GM13977 (cell line): ENCODE measurements at regions not wholly inside any gene's neighbourhood (a gene's known extent, or its start where the extent isn't known, plus 50 kb on each side); places are given as distances from the start of the nearest gene placed in this dataset.

Experiments
- DNase-seq: peaks from one replicate; pipeline ENCODE4 v3.0.0; 2012; ENCODE audit warnings: low spot score
- CTCF ChIP-seq: IDR thresholded peaks from 2 replicates; pipeline ENCODE4 v1.5.1; 2012; ENCODE audit warnings: mild to moderate bottlenecking, control low read depth; ENCODE audit not compliant: insufficient read depth; ENCODE audit errors: extremely low read depth, missing control alignments
- in situ Hi-C: fragments of 300-500 bp; cut with MboI; formaldehyde crosslinking; loops from one replicate; pipeline ENCODE4 v1.12.0; 2022; ENCODE audit warnings: low sequenced_read_pairs, low pct_unique_long_range_greater_than_20kb, mixed read lengths, inconsistent platforms; ENCODE audit not compliant: unreplicated experiment

GRCh38 chr1:60419023-60419422, 345.5 kb upstream of the C1orf87 start:
- DNase-seq = no peak
- no peak for TF ChIP-seq CTCF
- in situ Hi-C loops = no loop called here

- TF ChIP-seq CTCF = no peak
- no peak for DNase-seq
- in situ Hi-C loops = no loop called here
Measured at GRCh38 chr1:60415696-60416095, 342.1 kb upstream of the C1orf87 start.

GRCh38 chr1:60413091-60413490, 339.5 kb upstream of the C1orf87 start:
- in situ Hi-C loops = no loop called here
- no peak for DNase-seq
- no peak for TF ChIP-seq CTCF

GRCh38 chr1:60411591-60411990, 338.0 kb upstream of the C1orf87 start:
- in situ Hi-C loops = no loop called here
- no peak for TF ChIP-seq CTCF

DNA sequence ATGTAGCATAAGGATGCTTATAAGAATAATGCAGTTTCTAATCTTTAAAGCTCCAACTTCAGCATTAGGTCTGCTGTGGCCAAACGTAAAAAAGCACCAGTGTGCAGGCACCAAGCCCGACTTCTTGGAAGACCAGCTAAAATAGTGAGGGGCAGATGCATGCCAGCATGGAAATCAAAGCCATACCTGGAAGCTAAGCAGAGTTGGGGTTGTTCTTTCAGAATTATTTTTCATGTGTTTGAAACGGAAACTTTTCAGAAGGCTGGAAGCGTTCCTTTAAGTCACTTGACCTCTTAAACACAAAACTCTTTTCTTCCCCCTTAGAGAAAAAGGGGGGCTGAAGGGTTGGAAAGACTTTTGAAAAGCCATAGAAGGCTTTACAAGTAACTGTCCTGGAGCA, 329.2 kb upstream of the C1orf87 start:
- no peak for DNase-seq
- no peak for TF ChIP-seq CTCF
- in situ Hi-C loops = no loop called here

More at GRCh38 chr1:60411591-60411990, 338.0 kb upstream of the C1orf87 start:
- no peak for DNase-seq

GRCh38 chr1:60402216-60402615, 328.6 kb upstream of the C1orf87 start:
- DNase-seq = no peak
- in situ Hi-C loops = no loop called here
- no peak for TF ChIP-seq CTCF

DNA sequence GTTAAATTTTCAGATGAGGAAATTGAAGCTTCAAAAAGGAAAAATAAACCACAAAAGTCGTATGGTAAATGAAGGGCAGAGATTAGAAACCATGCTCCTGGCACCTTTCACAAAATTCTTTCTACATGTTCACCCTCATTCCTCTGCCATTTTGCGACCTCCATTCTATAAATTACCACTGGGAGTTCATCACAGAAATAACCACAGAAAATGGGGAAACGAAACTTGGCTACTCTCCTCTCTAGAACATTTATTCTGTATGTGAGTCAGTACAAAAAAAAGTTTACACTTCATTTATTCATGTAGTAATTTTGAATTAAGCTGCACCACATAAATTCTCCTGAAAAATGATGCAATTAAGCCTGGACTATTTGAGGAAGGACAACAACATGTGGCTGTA, 320.9 kb upstream of the C1orf87 start:
- in situ Hi-C loops = no loop called here
- TF ChIP-seq CTCF = no peak
- no peak for DNase-seq
